A673 (cell line): ENCODE measurements at regions not wholly inside any gene's neighbourhood (a gene's known extent, or its start where the extent isn't known, plus 50 kb on each side); places are given as distances from the start of the nearest gene placed in this dataset.

Experiments
- CTCF ChIP-seq: fragments of 300-800, 200-600 bp; sonication (generic); conservative IDR thresholded peaks from 2 replicates; pipeline ENCODE4 v1.5.1; 2017; ENCODE audit warnings: low read depth, mild to moderate bottlenecking, antibody characterized with exemption, low read length, moderate library complexity, mixed read lengths
- EZH2 ChIP-seq: fragments of 200-600 bp; sonication (generic); IDR thresholded peaks from 2 replicates; pipeline ENCODE4 v1.6.1; 2017; ENCODE audit warnings: borderline replicate concordance, low read depth, mild to moderate bottlenecking, mixed read lengths, antibody characterized with exemption, low read length; ENCODE audit not compliant: poor library complexity, severe bottlenecking

GRCh38 chr16:61419791-61420190, 616.4 kb downstream of the CDH8 start:
- TF ChIP-seq CTCF (no peak), EZH2 (no peak)
